ENCODE measurements at regions not wholly inside any gene's neighbourhood (a gene's known extent, or its start where the extent isn't known, plus 50 kb on each side); places are given as distances from the start of the nearest gene placed in this dataset.

- H3K36me3 ChIP-seq (ENCODE audit: insufficient read depth, low read length): no peaks in the 10 kb centered on the region
- no peak overlapping the region for H2AFZ ChIP-seq (ENCODE audit: low read depth, low read length)
- TF ChIP-seq POLR2AphosphoS5 (IDR thresholded peaks at IDR 0.05): no peak
- no peak for TF ChIP-seq TAF1 (IDR thresholded peaks at IDR 0.05; ENCODE audit: low read depth)
- TF ChIP-seq CTCF (IDR thresholded peaks at IDR 0.05; ENCODE audit: poor library complexity, severe bottlenecking): no peak
- TF ChIP-seq SMC3 (conservative IDR thresholded peaks at IDR 0.05; ENCODE audit: poor library complexity): no peak
- no peak for TF ChIP-seq MXI1 (conservative IDR thresholded peaks at IDR 0.05; ENCODE audit: poor library complexity, severe bottlenecking)
- no peak for TF ChIP-seq RAD21 (conservative IDR thresholded peaks at IDR 0.05)
- TF ChIP-seq EP300 (conservative IDR thresholded peaks at IDR 0.05; ENCODE audit: poor library complexity, severe bottlenecking): no peak
- TF ChIP-seq REST (IDR thresholded peaks at IDR 0.05; ENCODE audit: borderline replicate concordance): no peak
- TF ChIP-seq EZH2 (IDR thresholded peaks at IDR 0.05; ENCODE audit: borderline replicate concordance, insufficient read depth, low read length, poor library complexity, severe bottlenecking): no peak
- no peak overlapping the region for H3K9ac ChIP-seq (ENCODE audit: low read length)
- H3K79me2 ChIP-seq (replicated peaks; ENCODE audit: insufficient read depth, low read length): no peaks in the 10 kb centered on the region
- H3K27me3 ChIP-seq (ENCODE audit: insufficient read depth, low read depth, low read length): no peaks in the 10 kb centered on the region
- no peak overlapping the region for H3K4me3 ChIP-seq (ENCODE audit: low read length)
- no peaks in the 10 kb centered on the region for H3F3A ChIP-seq (ENCODE audit: insufficient read depth, low read length, poor library complexity, severe bottlenecking)
- H3K9me3 ChIP-seq (ENCODE audit: low read length): no peaks in the 10 kb centered on the region
- H4K20me1 ChIP-seq (ENCODE audit: insufficient read depth): no peaks in the 10 kb centered on the region
- no peak overlapping the region for H3K27ac ChIP-seq (ENCODE audit: low read length)
- H3K4me2 ChIP-seq (ENCODE audit: low read length): no peak overlapping the region
- no peaks in the 10 kb centered on the region for H3K9me2 ChIP-seq (ENCODE audit: insufficient read depth, low read length)
These were observed 341.9 kb upstream of the SALL3 start for GRCh38 chr18:78637442-78638402.

GRCh38 chr18:78639006-78639950 lies 340.3 kb upstream of the SALL3 start:
- Histone ChIP-seq H3K79me2 (replicated peaks; ENCODE audit: insufficient read depth, low read length) (no peaks in the 10 kb centered on the region), H3K9ac (ENCODE audit: low read length) (no peak overlapping the region), H4K20me1 (ENCODE audit: insufficient read depth) (no peaks in the 10 kb centered on the region), H3K9me2 (ENCODE audit: insufficient read depth, low read length) (no peaks in the 10 kb centered on the region), H3K36me3 (ENCODE audit: insufficient read depth, low read length) (no peaks in the 10 kb centered on the region), H3K4me3 (ENCODE audit: low read length) (no peak overlapping the region), H3K27me3 (ENCODE audit: insufficient read depth, low read depth, low read length) (no peaks in the 10 kb centered on the region), H3K4me2 (ENCODE audit: low read length) (no peak overlapping the region), H3K9me3 (ENCODE audit: low read length) (no peaks in the 10 kb centered on the region), H3K27ac (ENCODE audit: low read length) (no peak overlapping the region), H2AFZ (ENCODE audit: low read depth, low read length) (no peak overlapping the region), H3F3A (ENCODE audit: insufficient read depth, low read length, poor library complexity, severe bottlenecking) (no peaks in the 10 kb centered on the region)
- TF ChIP-seq REST (IDR thresholded peaks at IDR 0.05; ENCODE audit: borderline replicate concordance): no peak
- TF ChIP-seq CTCF (IDR thresholded peaks at IDR 0.05; ENCODE audit: poor library complexity, severe bottlenecking): no peak
- TF ChIP-seq RAD21 (conservative IDR thresholded peaks at IDR 0.05): no peak
- TF ChIP-seq EZH2 (IDR thresholded peaks at IDR 0.05; ENCODE audit: borderline replicate concordance, insufficient read depth, low read length, poor library complexity, severe bottlenecking): no peak
- TF ChIP-seq EP300 (conservative IDR thresholded peaks at IDR 0.05; ENCODE audit: poor library complexity, severe bottlenecking): no peak
- no peak for TF ChIP-seq SMC3 (conservative IDR thresholded peaks at IDR 0.05; ENCODE audit: poor library complexity)
- no peak for TF ChIP-seq MXI1 (conservative IDR thresholded peaks at IDR 0.05; ENCODE audit: poor library complexity, severe bottlenecking)
- TF ChIP-seq POLR2AphosphoS5 (IDR thresholded peaks at IDR 0.05): no peak
- TF ChIP-seq TAF1 (IDR thresholded peaks at IDR 0.05; ENCODE audit: low read depth): no peak
